ENCODE measurements at regions not wholly inside any gene's neighbourhood (a gene's known extent, or its start where the extent isn't known, plus 50 kb on each side); places are given as distances from the start of the nearest gene placed in this dataset.

DNA sequence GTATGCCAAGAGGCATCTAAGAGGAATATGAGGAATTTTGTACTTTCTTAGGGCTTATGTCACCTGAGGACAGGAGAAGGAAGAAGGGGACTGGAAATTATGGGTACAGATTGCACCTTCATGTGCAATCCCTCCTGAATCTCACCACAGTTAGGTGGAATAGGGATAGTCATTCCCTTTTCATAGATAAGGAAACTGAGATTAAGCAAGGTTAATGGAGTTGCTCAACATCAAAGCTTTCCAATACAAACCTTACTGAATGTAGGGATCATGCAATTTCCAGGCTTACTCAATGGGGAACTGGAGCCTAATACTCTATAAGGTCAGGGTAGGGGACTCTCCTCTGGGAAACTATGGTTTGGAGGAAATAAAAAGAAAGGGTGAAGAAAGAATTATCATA, 133.0 kb downstream of the C11orf87 start:
- no peak for DNase-seq

- no peak for DNase-seq
Measured at GRCh38 chr11:109564241-109564640, 142.3 kb downstream of the C11orf87 start.

DNA sequence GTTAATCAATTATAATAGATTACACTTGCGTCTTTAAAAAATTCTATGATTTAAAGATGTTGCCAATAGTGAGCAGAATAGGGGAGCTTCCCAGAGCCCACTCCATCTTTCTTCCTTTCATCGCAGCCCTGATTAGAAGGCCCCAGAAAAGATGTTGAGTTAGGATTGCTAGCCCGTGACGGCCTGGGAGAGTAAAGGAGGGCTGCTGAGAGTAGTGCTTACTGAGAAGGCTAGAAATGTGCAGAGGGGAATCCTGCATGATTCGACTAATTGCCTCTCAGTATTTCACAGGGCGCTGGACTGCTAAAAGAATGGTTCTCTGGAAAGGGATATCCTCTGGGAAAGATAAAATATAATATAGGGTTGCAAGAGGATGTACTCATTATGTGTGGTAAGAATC, 160.5 kb downstream of the C11orf87 start:
- no peak for DNase-seq

GRCh38 chr11:109584001-109584972, 162.3 kb downstream of the C11orf87 start:
- DNase-seq = no peak

DNA sequence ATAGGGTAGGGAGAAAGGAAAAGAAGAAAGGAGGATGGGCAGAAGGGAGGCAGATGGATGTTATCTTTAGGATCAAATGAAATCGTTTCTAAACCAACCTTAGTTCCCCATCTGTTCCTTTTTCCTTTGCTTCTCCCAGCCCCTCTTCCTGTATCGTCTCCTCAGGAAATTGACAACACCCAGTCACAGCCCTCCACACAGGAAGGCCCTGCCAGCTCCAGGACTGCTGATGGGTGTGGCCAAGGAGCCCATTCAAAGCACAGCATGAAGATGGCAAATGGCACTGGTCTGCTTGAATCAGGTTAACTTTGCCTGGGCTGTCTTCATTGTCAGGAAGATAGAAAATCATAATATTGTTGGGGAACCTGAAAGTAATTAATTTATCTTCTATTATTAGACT, 164.8 kb downstream of the C11orf87 start:
- no peak for DNase-seq

DNA sequence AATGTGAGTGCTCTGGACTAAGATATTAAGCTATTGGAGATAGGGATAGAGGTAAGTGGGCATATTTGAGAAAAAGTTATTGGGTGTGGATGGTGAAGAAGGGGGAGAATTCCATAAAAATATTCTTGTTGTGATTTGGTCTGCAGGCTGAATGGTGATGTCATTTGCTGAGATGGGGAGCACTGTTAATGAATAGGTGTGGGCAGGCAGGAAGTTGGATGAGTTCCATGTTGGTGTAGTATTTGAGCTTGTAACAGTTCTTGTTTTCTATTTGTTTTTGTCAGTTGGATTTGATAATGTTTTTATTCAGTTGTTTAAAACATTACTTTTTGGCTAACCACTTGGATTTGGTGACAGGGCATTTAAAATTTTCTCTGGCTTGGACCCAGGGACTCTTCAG, 168.8 kb downstream of the C11orf87 start:
- no peak for DNase-seq

GRCh38 chr11:109597336-109597735, 175.3 kb downstream of the C11orf87 start:
- DNase-seq = no peak

GRCh38 chr11:109604481-109605400, 182.8 kb downstream of the C11orf87 start:
- no peak for DNase-seq

GRCh38 chr11:109606256-109606655, 184.3 kb downstream of the C11orf87 start:
- no peak for DNase-seq

GRCh38 chr11:109609454-109610185, 187.6 kb downstream of the C11orf87 start:
- DNase-seq = no peak

- no peak for DNase-seq
Measured at GRCh38 chr11:109612496-109612895, 190.5 kb downstream of the C11orf87 start.

DNA sequence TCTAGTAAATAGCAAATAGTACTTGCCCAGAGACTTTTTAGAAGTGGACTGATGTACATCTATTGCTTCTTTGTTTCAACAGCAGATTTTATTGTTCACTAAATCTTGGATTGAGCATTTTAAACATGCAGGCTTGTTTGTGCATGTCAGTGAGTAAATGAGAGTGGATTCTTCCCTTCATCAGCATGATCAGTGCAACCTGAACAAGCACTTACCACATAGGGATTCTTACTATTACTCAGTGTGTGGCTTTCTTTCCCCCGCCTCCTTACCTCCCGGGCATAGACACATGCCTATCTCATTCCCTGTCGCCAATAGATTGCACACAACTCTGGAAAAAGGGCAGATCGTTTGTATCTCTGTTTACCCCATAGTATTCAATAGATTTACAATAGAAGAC, 197.5 kb downstream of the C11orf87 start:
- no peak for DNase-seq

DNA sequence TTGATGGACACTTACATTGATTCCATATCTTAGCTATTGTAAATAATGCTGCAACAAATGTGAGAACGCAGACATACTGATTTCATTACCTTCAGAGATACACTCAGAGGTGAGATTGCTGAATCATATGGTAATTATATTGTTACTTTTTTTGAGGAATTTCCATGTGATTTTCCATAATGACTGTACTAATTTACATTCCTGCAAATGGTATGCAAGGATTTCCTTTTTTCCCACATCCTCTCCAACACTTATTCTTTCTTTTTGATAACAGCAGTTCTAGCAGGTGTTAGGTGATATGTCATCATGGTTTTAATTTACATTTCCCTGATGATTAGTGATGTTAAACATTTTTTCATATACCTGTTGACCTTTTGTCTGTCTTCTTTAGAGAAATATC, 207.7 kb downstream of the C11orf87 start:
- no peak for DNase-seq

DNA sequence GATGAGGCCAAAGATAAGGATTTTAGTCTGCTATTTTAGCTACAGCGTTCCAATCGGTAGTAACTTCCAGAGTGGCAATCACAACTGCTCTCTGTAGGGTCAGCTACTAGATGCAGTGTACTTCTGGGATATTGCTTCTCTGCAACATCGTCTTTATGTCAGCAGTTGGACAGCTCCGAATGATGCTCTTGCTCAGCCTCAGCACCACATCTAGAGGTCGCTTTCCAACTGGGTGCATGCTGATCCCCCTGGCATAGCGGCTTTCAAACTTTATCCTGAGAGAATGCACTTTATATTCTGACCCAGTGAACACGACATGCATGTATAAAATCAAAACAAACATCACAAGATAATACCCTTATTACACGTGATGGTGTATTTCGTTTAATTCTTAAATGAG, 219.6 kb downstream of the C11orf87 start:
- DNase-seq = no peak

GRCh38 chr11:109644152-109644551, 222.2 kb downstream of the C11orf87 start:
- DNase-seq = no peak

- no peak for DNase-seq
Measured at GRCh38 chr11:109648804-109649203, 226.8 kb downstream of the C11orf87 start.

DNA sequence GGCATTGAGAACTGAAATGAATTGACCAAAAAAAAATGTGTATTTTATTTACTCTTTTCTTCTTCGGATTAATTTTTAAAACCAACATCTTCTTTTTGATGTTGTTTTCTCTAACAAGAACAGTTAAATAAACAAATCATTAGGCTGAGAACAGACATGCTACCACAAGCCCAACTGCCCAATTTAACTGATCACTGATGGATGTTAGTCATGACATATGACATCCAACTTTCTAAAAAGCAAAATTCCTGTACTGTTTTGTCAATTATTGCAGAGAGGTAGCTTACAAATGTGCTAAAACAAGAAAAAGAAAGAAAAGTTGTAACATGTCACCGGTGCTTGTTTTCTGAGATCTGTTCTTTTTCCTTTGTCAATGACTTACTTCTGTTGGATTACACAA, 232.1 kb downstream of the C11orf87 start:
- DNase-seq = no peak

GRCh38 chr11:109658190-109658589, 236.2 kb downstream of the C11orf87 start:
- DNase-seq = no peak

DNA sequence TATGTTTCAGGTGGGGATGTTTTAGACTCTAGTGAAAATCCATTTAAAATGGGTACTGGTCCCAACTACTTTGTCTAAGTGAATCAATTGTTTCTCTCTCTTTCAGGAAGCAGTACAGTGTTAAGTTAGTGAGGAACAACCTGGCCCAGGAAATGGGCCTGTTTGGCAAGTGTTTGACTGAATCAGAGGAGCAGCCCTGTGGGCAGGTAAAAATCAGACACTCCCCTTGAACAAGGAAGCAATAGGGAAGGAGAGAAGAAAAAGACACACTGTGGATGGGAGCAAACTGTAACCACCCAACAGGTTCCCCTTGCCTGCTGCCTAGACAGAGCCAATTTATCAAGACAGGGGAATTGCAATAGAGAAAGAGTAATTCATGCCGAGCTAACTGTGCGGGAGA, 245.7 kb downstream of the C11orf87 start:
- no peak for DNase-seq

DNA sequence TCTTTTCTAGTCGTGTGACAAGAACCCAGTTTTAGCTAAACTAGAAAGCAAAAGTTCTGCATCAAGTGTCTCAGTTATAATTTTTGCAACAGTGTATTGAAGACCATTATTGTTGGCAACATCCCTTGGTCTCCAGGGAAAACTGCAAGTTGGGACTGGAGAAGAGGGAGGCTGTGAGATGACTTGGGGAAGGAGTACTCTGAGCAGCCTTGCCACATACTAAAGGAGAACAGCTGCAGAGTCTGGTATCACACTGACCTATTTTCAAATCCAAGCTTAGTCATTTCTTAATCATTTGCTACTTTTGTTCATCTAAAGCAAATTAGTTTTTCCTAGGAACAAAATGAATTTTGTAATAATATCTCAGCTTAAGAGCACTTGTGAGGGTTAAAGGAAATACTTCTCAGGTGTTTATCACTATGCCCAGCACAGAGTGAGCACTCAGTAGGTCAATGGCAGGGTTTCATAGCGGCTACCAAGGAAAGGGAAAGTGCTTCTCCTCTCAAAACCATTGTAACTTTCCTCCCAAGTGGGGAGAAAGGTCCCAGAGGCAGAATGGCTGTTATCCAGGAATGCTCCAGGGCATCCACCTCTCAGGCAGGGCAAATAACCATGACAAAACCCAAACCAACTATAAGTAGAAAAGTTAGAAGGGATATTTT, 247.1 kb downstream of the C11orf87 start:
- no peak for DNase-seq

GRCh38 chr11:109677231-109677630, 255.2 kb downstream of the C11orf87 start:
- DNase-seq = no peak

DNA sequence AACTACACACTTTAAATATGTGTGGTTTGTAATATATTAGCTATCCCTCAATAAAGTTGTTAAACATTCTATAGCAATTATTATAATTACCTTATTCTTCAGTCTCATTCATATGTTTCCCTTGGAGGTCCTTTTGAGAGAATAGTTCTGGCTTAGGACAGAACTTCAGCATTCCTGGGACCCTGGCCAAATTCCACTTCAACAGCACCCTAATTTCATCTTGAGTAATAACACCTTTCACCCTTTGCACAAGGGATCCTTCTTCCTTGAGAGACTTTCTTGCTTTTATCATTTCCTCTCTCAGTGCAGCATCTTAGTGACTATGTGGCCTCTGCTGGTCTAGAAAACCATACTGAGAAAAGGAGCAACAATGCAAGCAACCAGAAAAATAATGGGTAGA, 255.9 kb downstream of the C11orf87 start:
- DNase-seq = no peak

Measured in activated CD4-positive, alpha-beta T cell treated with anti-CD3 and anti-CD28 coated beads, Interleukin-2, amount 50 U/mL, for 4 hours (primary cell).